ENCODE measurements at regions not wholly inside any gene's neighbourhood (a gene's known extent, or its start where the extent isn't known, plus 50 kb on each side); places are given as distances from the start of the nearest gene placed in this dataset.
"Not testable (repeated sequence)": the region's sequence is repeated elsewhere in the genome, so short reads cannot be mapped to it uniquely, and the experiment has no call there.

GRCh38 chr12:33044447-33044846 lies 147.9 kb upstream of the PKP2 start:
- no peaks in the 10 kb centered on the region for H3K36me3 ChIP-seq (replicated peaks; ENCODE audit: insufficient read depth, low read depth)
- no peaks in the 10 kb centered on the region for H3K27me3 ChIP-seq
- H3K9me2 ChIP-seq (replicated peaks; ENCODE audit: insufficient read depth) = no peaks in the 10 kb centered on the region
- no peak overlapping the region for H3K4me2 ChIP-seq
- no peaks in the 10 kb centered on the region for H4K20me1 ChIP-seq (ENCODE audit: insufficient read depth, poor library complexity, severe bottlenecking)
- no peaks in the 10 kb centered on the region for H3K4me1 ChIP-seq (ENCODE audit: insufficient read depth)
- no peak overlapping the region for H2AFZ ChIP-seq
- H3K9me3 ChIP-seq (ENCODE audit: low read depth) = no peaks in the 10 kb centered on the region
- 72% methylated on average over 3 of the region's 3 CpGs for WGBS (ENCODE audit: low lambda C conversion rate, missing lambda C conversion rate)
- no peak for DNase-seq (ENCODE audit: low spot score)
- no peak overlapping the region for H3K4me3 ChIP-seq
- no peak for TF ChIP-seq CTCF (IDR thresholded peaks at IDR 0.05; ENCODE audit: poor library complexity)
- TF ChIP-seq EZH2phosphoT487 (IDR thresholded peaks at IDR 0.05; ENCODE audit: low read depth, severe bottlenecking, unreplicated experiment) = no peak
- TF ChIP-seq EZH2 (IDR thresholded peaks at IDR 0.05; ENCODE audit: borderline replicate concordance) = no peak
- no peaks in the 10 kb centered on the region for H3K79me2 ChIP-seq
- no peak overlapping the region for H3K27ac ChIP-seq

- H3K4me1 ChIP-seq (ENCODE audit: insufficient read depth) = no peaks in the 10 kb centered on the region
- no peaks in the 10 kb centered on the region for H3K36me3 ChIP-seq (replicated peaks; ENCODE audit: insufficient read depth, low read depth)
- no peak overlapping the region for H2AFZ ChIP-seq
- H3K9me2 ChIP-seq (replicated peaks; ENCODE audit: insufficient read depth) = no peaks in the 10 kb centered on the region
- TF ChIP-seq EZH2phosphoT487 (IDR thresholded peaks at IDR 0.05; ENCODE audit: low read depth, severe bottlenecking, unreplicated experiment) = no peak
- TF ChIP-seq EZH2 (IDR thresholded peaks at IDR 0.05; ENCODE audit: borderline replicate concordance) = no peak
- no peak for TF ChIP-seq CTCF (IDR thresholded peaks at IDR 0.05; ENCODE audit: poor library complexity)
- H3K27me3 ChIP-seq = no peaks in the 10 kb centered on the region
- no peak overlapping the region for H3K27ac ChIP-seq
- H3K4me2 ChIP-seq = no peak overlapping the region
- WGBS (ENCODE audit: low lambda C conversion rate, missing lambda C conversion rate) = 85% methylated on average over 3 of the region's 3 CpGs
- no peaks in the 10 kb centered on the region for H3K79me2 ChIP-seq
- DNase-seq (ENCODE audit: low spot score) = no peak
- H4K20me1 ChIP-seq (ENCODE audit: insufficient read depth, poor library complexity, severe bottlenecking) = no peaks in the 10 kb centered on the region
- H3K4me3 ChIP-seq = no peak overlapping the region
- no peaks in the 10 kb centered on the region for H3K9me3 ChIP-seq (ENCODE audit: low read depth)
These were observed 145.0 kb upstream of the PKP2 start for GRCh38 chr12:33041562-33041961.

GRCh38 chr12:33033999-33034398 lies 137.4 kb upstream of the PKP2 start:
- WGBS (ENCODE audit: low lambda C conversion rate, missing lambda C conversion rate) = 98% methylated on average over 13 of the region's 19 CpGs
- H3K79me2 ChIP-seq; H3K4me3 ChIP-seq; H3K36me3 ChIP-seq (replicated peaks; ENCODE audit: insufficient read depth, low read depth); H2AFZ ChIP-seq; DNase-seq (ENCODE audit: low spot score); H3K27ac ChIP-seq; H3K4me2 ChIP-seq; H3K27me3 ChIP-seq; H4K20me1 ChIP-seq (ENCODE audit: insufficient read depth, poor library complexity, severe bottlenecking); H3K9me3 ChIP-seq (ENCODE audit: low read depth); H3K9me2 ChIP-seq (replicated peaks; ENCODE audit: insufficient read depth); H3K4me1 ChIP-seq (ENCODE audit: insufficient read depth): not testable (repeated sequence)

GRCh38 chr12:33026791-33027190 lies 130.2 kb upstream of the PKP2 start:
- Histone ChIP-seq H3K79me2 (no peaks in the 10 kb centered on the region), H3K9me2 (replicated peaks; ENCODE audit: insufficient read depth) (no peaks in the 10 kb centered on the region), H2AFZ (no peak overlapping the region), H3K4me3 (no peak overlapping the region), H3K36me3 (replicated peaks; ENCODE audit: insufficient read depth, low read depth) (no peaks in the 10 kb centered on the region), H3K9me3 (ENCODE audit: low read depth) (no peaks in the 10 kb centered on the region), H3K27me3 (no peaks in the 10 kb centered on the region), H3K4me1 (ENCODE audit: insufficient read depth) (no peaks in the 10 kb centered on the region), H4K20me1 (ENCODE audit: insufficient read depth, poor library complexity, severe bottlenecking) (no peaks in the 10 kb centered on the region), H3K27ac (no peak overlapping the region), H3K4me2 (no peak overlapping the region)
- no peak for TF ChIP-seq EZH2phosphoT487 (IDR thresholded peaks at IDR 0.05; ENCODE audit: low read depth, severe bottlenecking, unreplicated experiment)
- no peak for TF ChIP-seq CTCF (IDR thresholded peaks at IDR 0.05; ENCODE audit: poor library complexity)
- TF ChIP-seq EZH2 (IDR thresholded peaks at IDR 0.05; ENCODE audit: borderline replicate concordance) = no peak
- DNase-seq (ENCODE audit: low spot score) = no peak

- not testable (repeated sequence) for H4K20me1 ChIP-seq (ENCODE audit: insufficient read depth, poor library complexity, severe bottlenecking); H3K9me2 ChIP-seq (replicated peaks; ENCODE audit: insufficient read depth); H3K9me3 ChIP-seq (ENCODE audit: low read depth); H3K36me3 ChIP-seq (replicated peaks; ENCODE audit: insufficient read depth, low read depth); H3K4me1 ChIP-seq (ENCODE audit: insufficient read depth); H3K27me3 ChIP-seq; H3K4me2 ChIP-seq; H2AFZ ChIP-seq; H3K27ac ChIP-seq; H3K79me2 ChIP-seq; DNase-seq (ENCODE audit: low spot score); H3K4me3 ChIP-seq
- 97% methylated on average over 5 of the region's 20 CpGs for WGBS (ENCODE audit: low lambda C conversion rate, missing lambda C conversion rate)
These were observed 126.1 kb upstream of the PKP2 start for GRCh38 chr12:33022724-33023123.

GRCh38 chr12:33017029-33017428 lies 120.5 kb upstream of the PKP2 start:
- H4K20me1 ChIP-seq (ENCODE audit: insufficient read depth, poor library complexity, severe bottlenecking); H3K4me1 ChIP-seq (ENCODE audit: insufficient read depth); H3K79me2 ChIP-seq; H3K27ac ChIP-seq; H3K36me3 ChIP-seq (replicated peaks; ENCODE audit: insufficient read depth, low read depth); H3K27me3 ChIP-seq; H3K4me3 ChIP-seq; DNase-seq (ENCODE audit: low spot score); H3K9me3 ChIP-seq (ENCODE audit: low read depth); H3K4me2 ChIP-seq; H2AFZ ChIP-seq; H3K9me2 ChIP-seq (replicated peaks; ENCODE audit: insufficient read depth): not testable (repeated sequence)
- WGBS (ENCODE audit: low lambda C conversion rate, missing lambda C conversion rate) = 71% methylated on average over 2 of the region's 2 CpGs

Measured in hepatocyte (in vitro differentiated cells).